Inferior parietal cortex (tissue), 1 donor: ENCODE measurements at regions not wholly inside any gene's neighbourhood (a gene's known extent, or its start where the extent isn't known, plus 50 kb on each side); places are given as distances from the start of the nearest gene placed in this dataset.

Experiments used
- DNase-seq: peaks from one replicate; pipeline ENCODE4 v3.0.0-alpha.2; 2016; ENCODE audit errors: extremely low spot score

DNA sequence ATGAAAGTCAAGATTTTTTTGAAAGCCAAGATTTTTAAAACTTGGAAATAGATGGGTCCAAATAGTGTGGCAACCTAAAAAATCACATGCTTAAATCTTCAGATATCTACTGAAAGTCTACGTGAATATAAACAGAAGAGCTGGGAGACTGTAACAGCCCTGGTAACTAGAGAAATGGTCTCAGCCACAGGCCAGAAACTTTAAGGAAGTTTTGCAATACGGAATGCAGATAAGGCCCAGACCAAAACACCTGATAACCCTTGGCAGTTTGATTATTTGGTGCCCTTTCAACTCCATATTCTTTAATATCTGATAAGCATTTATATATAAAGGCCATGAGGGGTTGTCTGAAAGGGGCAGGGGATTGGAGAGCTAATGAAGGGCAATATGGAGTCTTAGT is 537.3 kb upstream of the TGFBR2 start:
- DNase-seq, result no peak

DNA sequence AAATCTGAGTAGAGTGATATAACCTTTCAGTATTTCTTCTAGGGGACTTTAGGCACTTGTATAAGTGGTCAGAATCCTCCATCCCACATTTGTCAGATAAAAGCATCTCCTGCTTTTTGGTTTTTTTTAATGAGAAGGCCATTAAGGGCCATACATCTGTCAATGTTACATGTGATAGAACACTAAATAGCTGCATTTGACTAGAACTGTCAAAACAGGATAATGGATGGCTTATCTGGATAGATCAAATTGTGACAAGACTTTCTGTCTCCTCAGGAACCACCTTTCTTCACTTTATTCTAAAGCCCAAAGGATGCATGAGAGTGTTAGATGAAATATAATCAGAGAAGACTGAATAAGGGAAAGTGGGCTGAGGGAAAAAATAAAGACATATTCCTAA is 533.4 kb upstream of the TGFBR2 start:
- no peak for DNase-seq

GRCh38 chr3:30073622-30074021 is 532.8 kb upstream of the TGFBR2 start:
- no peak for DNase-seq

GRCh38 chr3:30075514-30075913 is 530.9 kb upstream of the TGFBR2 start:
- DNase-seq, result no peak

DNA sequence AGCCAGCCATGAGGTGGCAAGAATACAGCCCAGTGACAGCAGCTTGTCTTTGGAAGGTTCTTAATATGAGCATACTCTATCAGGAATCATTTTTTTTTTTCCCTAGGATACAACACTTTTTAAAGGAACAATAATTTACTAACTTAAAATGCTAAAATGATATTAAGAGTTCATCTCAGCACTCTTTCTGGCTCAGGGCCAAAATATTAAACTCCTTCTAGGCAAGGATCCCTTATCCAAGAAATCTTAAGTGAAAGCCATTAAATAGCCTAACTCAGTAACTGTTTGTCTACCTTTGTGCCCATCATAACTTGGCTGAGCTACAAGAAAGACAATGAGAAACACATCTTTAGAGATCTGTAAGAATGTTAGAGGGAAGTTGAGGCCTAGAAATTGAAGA is 529.5 kb upstream of the TGFBR2 start:
- no peak for DNase-seq

GRCh38 chr3:30077746-30078145 is 528.7 kb upstream of the TGFBR2 start:
- no peak for DNase-seq

DNA sequence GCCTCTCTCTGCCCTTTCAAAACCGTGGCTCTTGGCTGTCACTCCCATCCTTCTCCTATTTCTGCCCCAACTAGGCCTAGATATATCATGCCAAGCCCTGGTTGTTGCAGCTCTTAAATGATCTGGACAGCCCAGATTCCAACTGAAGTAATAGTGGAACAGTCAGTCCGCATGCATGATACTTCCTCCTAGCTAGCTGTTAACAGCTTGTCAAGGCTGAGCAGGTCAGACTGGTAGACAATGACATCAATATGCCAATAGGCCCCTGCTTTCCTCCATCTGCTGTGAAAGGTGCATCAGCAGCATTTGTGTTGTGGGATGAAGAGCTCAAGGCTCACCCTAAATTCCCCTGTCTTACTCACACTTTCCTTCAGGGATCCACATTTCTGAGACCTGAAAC is 527.7 kb upstream of the TGFBR2 start:
- DNase-seq, result no peak

- no peak for DNase-seq
Observed at GRCh38 chr3:30081904-30082303, 524.5 kb upstream of the TGFBR2 start.

DNA sequence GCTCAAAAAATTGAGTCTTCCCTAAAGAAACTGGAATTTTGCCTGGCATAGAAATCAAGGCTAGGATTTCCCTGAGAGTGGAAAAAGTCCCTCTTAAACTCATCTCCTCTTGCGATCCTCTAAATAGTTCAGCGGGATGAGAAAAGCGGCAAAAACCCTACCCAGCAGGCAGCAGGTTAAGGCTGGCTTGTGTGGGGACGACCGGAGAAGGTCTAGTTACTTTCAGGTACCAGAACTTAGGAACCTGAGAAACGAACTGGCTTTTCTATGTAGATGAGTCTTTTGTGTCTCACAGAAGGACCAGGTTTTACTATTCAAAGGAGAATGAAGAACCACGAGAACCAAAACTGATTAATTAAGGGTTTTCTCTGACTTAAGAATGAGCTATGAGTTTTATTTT is 523.7 kb upstream of the TGFBR2 start:
- DNase-seq, result no peak

GRCh38 chr3:30083315-30083714 is 523.1 kb upstream of the TGFBR2 start:
- no peak for DNase-seq

- no peak for DNase-seq
Observed at GRCh38 chr3:30084316-30084715, 522.1 kb upstream of the TGFBR2 start.

GRCh38 chr3:30084971-30085403 is 521.4 kb upstream of the TGFBR2 start:
- no peak for DNase-seq

DNA sequence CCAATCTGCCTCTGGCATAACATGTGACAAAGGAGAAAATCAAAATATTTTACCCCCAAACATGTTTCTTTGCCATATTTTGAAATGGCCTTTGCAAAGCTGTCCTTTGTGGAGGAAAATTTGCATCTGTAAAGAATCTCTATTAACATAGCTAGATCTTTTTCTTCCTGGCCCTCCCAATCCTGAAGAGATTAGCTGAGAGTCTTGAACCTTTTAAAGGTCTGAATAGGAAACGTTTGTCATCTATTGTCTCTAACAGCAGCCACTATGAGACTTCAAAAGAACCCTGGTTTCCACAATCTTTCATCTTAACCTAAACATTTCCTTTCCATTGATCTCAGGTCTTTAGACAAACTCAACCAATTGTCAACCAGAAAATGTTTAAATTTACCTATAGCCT is 520.9 kb upstream of the TGFBR2 start:
- DNase-seq, result no peak

DNA sequence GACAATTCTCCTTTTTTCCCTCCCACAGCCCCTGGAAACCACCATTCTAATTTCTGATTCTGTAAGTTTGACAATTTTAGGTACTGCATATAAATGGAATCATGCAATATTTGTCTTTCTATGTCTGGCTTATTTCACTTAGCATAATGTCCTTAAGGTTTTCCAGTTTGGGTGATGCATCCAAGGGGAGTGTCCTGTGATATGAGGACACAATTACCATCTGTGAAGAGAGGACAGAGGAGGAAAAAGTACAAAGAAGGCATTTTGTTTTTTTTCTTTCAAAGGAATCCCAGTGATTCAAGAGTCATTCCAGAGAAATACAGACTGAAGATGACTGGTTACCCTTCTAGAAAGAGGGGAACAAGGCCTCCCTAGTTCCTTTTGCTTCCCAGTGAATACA is 514.7 kb upstream of the TGFBR2 start:
- no peak for DNase-seq

DNA sequence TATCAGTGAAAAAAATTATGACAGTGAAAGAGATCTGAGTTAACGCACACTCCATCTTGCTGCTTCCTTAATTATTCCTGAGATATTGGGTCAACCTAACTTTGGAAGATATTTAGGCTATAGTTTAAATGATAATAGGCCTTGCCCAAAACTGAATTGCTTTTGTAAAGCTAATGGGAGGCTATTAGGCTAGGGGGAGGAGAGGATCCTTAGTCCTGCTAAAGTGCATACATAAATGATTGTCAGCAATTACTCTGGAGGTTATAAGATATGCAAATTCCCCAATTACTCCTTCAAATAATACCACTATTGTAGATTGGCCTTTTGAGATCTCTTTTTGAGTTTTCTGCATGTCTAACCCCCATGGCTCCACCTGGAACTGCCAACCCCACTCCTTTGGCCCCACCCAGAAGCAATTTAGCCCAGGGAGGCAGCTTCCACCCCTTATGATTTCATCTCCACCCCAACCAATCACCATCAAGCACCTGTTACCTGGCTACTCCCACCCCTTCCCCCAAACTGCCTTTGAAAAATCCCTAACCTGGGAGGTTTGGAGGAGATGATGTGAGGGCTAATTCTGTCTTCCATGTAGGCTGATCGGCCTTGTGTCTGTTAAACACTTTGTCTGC is 509.3 kb upstream of the TGFBR2 start:
- no peak for DNase-seq

DNA sequence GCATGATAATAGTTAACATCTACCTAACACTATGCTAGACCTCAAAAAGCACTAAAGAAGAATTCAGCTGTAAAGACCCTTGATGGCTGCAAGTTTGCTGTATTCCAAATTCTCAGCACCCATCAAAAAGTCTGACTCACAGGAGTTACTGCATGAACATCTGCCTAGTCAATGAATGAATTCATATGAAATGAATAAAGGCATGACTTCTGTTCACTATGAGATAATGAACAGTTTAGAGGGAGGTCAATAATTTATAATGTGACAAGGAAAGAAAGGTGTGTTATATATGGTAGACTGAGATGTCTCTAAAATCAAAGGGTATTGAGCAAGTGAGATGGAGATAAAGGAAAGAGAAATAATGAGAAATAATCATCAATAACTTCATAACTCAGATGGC is 508.2 kb upstream of the TGFBR2 start:
- no peak for DNase-seq

GRCh38 chr3:30098653-30099455 is 507.5 kb upstream of the TGFBR2 start:
- no peak for DNase-seq

DNA sequence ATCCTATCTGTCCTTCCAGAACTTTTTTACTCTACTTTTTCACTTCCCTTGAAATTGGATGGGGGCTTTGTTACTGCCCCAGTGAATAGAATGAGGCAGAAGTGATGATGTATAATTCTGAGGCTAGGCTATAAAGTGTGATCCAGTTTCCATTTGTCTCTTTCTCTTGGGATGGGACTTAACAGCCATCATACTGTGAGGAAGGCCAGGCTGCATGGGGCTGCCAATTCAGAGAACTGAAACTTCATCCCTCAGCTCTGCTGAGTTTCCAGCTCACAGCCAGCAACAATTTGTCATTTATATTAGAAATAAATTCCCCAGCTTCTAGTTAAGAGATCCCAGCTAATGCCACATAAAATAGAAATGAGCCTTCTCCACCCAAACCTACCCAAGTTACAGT is 504.0 kb upstream of the TGFBR2 start:
- DNase-seq, result no peak

DNA sequence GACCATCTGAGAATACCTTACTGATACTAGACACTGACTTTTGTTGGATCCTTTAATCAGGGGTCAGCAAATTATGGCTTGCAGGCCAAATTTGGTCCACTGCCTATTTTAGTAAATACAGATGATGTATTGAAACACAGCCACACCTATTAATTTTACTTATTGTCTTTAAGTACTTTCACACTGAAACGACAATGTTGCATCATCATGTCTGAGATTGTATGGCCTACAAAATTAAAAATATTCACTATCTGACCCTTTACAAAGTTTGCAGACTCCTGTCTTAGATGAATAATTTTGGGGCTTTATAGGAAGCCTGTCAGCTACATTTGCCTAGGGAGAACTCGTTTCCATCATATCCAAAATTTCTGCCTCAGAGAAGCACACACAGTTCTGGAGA is 503.2 kb upstream of the TGFBR2 start:
- no peak for DNase-seq

- DNase-seq, result no peak
Observed at GRCh38 chr3:30107531-30107930, 498.9 kb upstream of the TGFBR2 start.

DNA sequence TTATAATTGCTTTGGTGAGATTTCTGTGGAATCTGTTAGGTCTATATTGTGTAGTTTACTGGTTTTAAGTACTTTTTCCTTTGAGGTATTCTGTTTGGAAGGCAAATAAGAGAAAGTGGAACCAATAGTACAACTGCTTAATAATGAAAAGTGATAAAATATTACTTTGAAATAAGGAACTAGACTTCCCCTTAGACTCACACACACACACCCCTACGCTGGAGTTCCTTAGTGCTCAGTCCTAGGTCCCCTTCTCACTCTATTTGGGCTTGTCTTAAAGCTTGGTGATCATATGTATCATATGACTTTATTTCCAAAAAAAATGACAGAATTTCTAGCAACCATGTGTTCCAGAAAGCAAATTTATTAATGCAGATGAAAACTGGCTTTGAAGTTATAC is 494.0 kb upstream of the TGFBR2 start:
- no peak for DNase-seq

- peak; percentile 89 for DNase-seq
Observed at GRCh38 chr3:30112902-30113484, 493.4 kb upstream of the TGFBR2 start.

GRCh38 chr3:30113906-30114305 is 492.5 kb upstream of the TGFBR2 start:
- DNase-seq, result no peak
